Peyer's patch (tissue), 4 donors: ENCODE measurements at regions not wholly inside any gene's neighbourhood (a gene's known extent, or its start where the extent isn't known, plus 50 kb on each side); places are given as distances from the start of the nearest gene placed in this dataset.
A peak's percentile ranks its signal among the peaks of the same experiment; 100 is the strongest.
"Not testable (repeated sequence)": the region's sequence is repeated elsewhere in the genome, so short reads cannot be mapped to it uniquely, and the experiment has no call there.

Source experiments
- DNase-seq, 3 donors: peaks; one replicate each; pipeline ENCODE4 v3.0.0-alpha.2; 2017 to 2019
- H3K27ac ChIP-seq, 4 donors: fragments of 200-600 bp; sonication (generic); one replicate each; pipeline ENCODE4 v1.5.1; 2016 to 2019
- H3K27me3 ChIP-seq, 2 donors: fragments of 200-600 bp; sonication (generic); one replicate each; pipeline ENCODE4 v1.5.1; 2019
- H3K36me3 ChIP-seq, 3 donors: fragments of 200-600 bp; sonication (generic); one replicate each; pipeline ENCODE4 v1.5.1; 2016 to 2019
- H3K4me1 ChIP-seq, 4 donors: fragments of 200-600 bp; sonication (generic); one replicate each; pipeline ENCODE4 v1.5.1; 2016 to 2019
- H3K4me3 ChIP-seq, 4 donors: fragments of 200-600 bp; sonication (generic); 1 replicate in 3 of 4; 2 replicates in 1 of 4; pipeline ENCODE4 v1.5.1; 2016 to 2019; ENCODE audit warnings: mild to moderate bottlenecking in 1 of 4
- H3K9me3 ChIP-seq, 4 donors: fragments of 200-600 bp; sonication (generic); one replicate each; pipeline ENCODE4 v1.5.1; 2016 to 2019; ENCODE audit warnings: mild to moderate bottlenecking in 1 of 4
- CTCF ChIP-seq, 6 experiments: fragments of 450-650 bp in 4 of 6; fragments of 200-600 bp in 2 of 6; sonication (generic) in 1 of 6; IDR thresholded peaks; one replicate each; pipeline ENCODE4 v1.5.1; 2017 to 2019; ENCODE audit warnings: antibody characterized with exemption in 6 of 6, mild to moderate bottlenecking in 3 of 6, moderate library complexity in 1 of 6
- POLR2A ChIP-seq, 2 donors: fragments of 450-650 bp; IDR thresholded peaks; one replicate each; pipeline ENCODE4 v1.5.1; 2017; ENCODE audit warnings: antibody characterized with exemption in 2 of 2, mild to moderate bottlenecking in 2 of 2, moderate library complexity in 2 of 2

- TF ChIP-seq POLR2A (IDR thresholded peaks at IDR 0.05) (no peak), CTCF (IDR thresholded peaks at IDR 0.05) (no peak)
- H3K4me1 ChIP-seq: no peaks in the 10 kb centered on the region
- H3K9me3 ChIP-seq: no peaks in the 10 kb centered on the region
- H3K27me3 ChIP-seq: no peaks in the 10 kb centered on the region
- no peak overlapping the region for H3K4me3 ChIP-seq
- H3K36me3 ChIP-seq: no peaks in the 10 kb centered on the region
- H3K27ac ChIP-seq: no peak overlapping the region
- peak in 1 of 3 donors; percentile 37 for DNase-seq
These were observed 592.4 kb downstream of the TBC1D22A start for GRCh38 chr22:47354668-47355387.

GRCh38 chr22:47352920-47353700 is 590.7 kb downstream of the TBC1D22A start:
- H3K27me3 ChIP-seq: no peaks in the 10 kb centered on the region
- H3K4me3 ChIP-seq: no peak overlapping the region
- H3K36me3 ChIP-seq: no peaks in the 10 kb centered on the region
- TF ChIP-seq POLR2A (IDR thresholded peaks at IDR 0.05): no peak
- TF ChIP-seq CTCF (IDR thresholded peaks at IDR 0.05): no peak
- no peaks in the 10 kb centered on the region for H3K4me1 ChIP-seq
- peak in 2 of 3 donors; percentile 19 to 44 for DNase-seq
- no peak overlapping the region for H3K27ac ChIP-seq
- no peaks in the 10 kb centered on the region for H3K9me3 ChIP-seq

GRCh38 chr22:47351836-47352579 is 589.6 kb downstream of the TBC1D22A start:
- no peak overlapping the region for H3K4me3 ChIP-seq
- DNase-seq: peak in 2 of 3 donors; percentile 27 to 42
- TF ChIP-seq POLR2A (IDR thresholded peaks at IDR 0.05) (no peak), CTCF (IDR thresholded peaks at IDR 0.05) (no peak)
- no peaks in the 10 kb centered on the region for H3K36me3 ChIP-seq
- H3K27me3 ChIP-seq: no peaks in the 10 kb centered on the region
- H3K9me3 ChIP-seq: no peaks in the 10 kb centered on the region
- H3K27ac ChIP-seq: no peak overlapping the region
- H3K4me1 ChIP-seq: no peaks in the 10 kb centered on the region

- not testable (repeated sequence) for H3K27me3 ChIP-seq, H3K9me3 ChIP-seq, H3K27ac ChIP-seq, H3K4me3 ChIP-seq, DNase-seq, H3K4me1 ChIP-seq, H3K36me3 ChIP-seq
These were observed 583.8 kb downstream of the TBC1D22A start for GRCh38 chr22:47346287-47346686.

- Histone ChIP-seq H3K27me3 (no peaks in the 10 kb centered on the region), H3K36me3 (no peaks in the 10 kb centered on the region), H3K9me3 (no peaks in the 10 kb centered on the region), H3K27ac (no peak overlapping the region), H3K4me3 (no peak overlapping the region), H3K4me1 (no peaks in the 10 kb centered on the region)
- peak in 2 of 3 donors; percentile 0 to 26 for DNase-seq
- no peak for TF ChIP-seq CTCF (IDR thresholded peaks at IDR 0.05)
- TF ChIP-seq POLR2A (IDR thresholded peaks at IDR 0.05): no peak
These were observed 582.6 kb downstream of the TBC1D22A start for GRCh38 chr22:47345025-47345424.

GRCh38 chr22:47344414-47344813 is 582.0 kb downstream of the TBC1D22A start:
- no peaks in the 10 kb centered on the region for H3K9me3 ChIP-seq
- no peak overlapping the region for H3K4me3 ChIP-seq
- peak in 1 of 3 donors; percentile 22 for DNase-seq
- no peaks in the 10 kb centered on the region for H3K27me3 ChIP-seq
- no peaks in the 10 kb centered on the region for H3K4me1 ChIP-seq
- no peaks in the 10 kb centered on the region for H3K36me3 ChIP-seq
- no peak overlapping the region for H3K27ac ChIP-seq
- TF ChIP-seq POLR2A (IDR thresholded peaks at IDR 0.05) (no peak), CTCF (IDR thresholded peaks at IDR 0.05) (no peak)
